ENCODE measurements at regions not wholly inside any gene's neighbourhood (a gene's known extent, or its start where the extent isn't known, plus 50 kb on each side); places are given as distances from the start of the nearest gene placed in this dataset.

GRCh38 chr9:80440724-80441123, 869.0 kb downstream of the TLE4 start:
- no peaks in the 10 kb centered on the region for H3K27me3 ChIP-seq
- no peaks in the 10 kb centered on the region for H3K4me1 ChIP-seq
- no peak for TF ChIP-seq POLR2AphosphoS5 (IDR thresholded peaks at IDR 0.05)
- TF ChIP-seq POLR2A (IDR thresholded peaks at IDR 0.05) = no peak
- TF ChIP-seq EP300 (IDR thresholded peaks at IDR 0.05) = no peak
- TF ChIP-seq CTCF (IDR thresholded peaks at IDR 0.05) = no peak
- DNase-seq (no peak), ATAC-seq (ENCODE audit: low FRiP score in 2 of 2) (no peak)
- H3K27ac ChIP-seq = no peak overlapping the region
- 90 to 91% methylated on average over 7 of the region's 7 CpGs for WGBS, 2 donors
- H3K36me3 ChIP-seq = no peaks in the 10 kb centered on the region
- no peaks in the 10 kb centered on the region for H3K9me3 ChIP-seq
- no peak overlapping the region for H3K4me3 ChIP-seq

DNA sequence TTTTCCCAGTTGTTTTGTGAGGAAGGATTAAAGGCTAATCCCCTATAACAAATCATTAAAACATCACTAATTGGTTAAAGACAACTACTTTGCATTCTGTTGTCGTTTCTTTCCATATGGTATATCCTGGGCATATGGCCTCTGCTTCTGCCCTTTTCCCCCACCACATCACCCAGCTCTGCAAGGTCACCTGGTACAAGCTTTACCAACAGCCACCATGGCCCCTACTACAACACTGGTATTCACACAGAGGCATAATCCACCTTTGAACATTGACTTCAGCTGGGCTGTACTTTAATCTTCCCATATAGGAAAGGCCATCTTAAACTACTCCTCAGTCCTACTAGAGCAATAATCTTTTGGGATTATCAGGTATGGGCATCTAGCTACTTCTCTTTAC, 866.1 kb downstream of the TLE4 start:
- Histone ChIP-seq H3K4me3 (no peak overlapping the region), H3K4me1 (no peaks in the 10 kb centered on the region), H3K9me3 (no peaks in the 10 kb centered on the region), H3K36me3 (no peaks in the 10 kb centered on the region), H3K27me3 (no peaks in the 10 kb centered on the region), H3K27ac (no peak overlapping the region)
- DNase-seq (no peak), ATAC-seq (ENCODE audit: low FRiP score in 2 of 2) (no peak)
- TF ChIP-seq CTCF (IDR thresholded peaks at IDR 0.05) = no peak
- TF ChIP-seq EP300 (IDR thresholded peaks at IDR 0.05) = no peak
- TF ChIP-seq POLR2A (IDR thresholded peaks at IDR 0.05) = no peak
- no peak for TF ChIP-seq POLR2AphosphoS5 (IDR thresholded peaks at IDR 0.05)
- 63 to 67% methylated on average over 1 of the region's 1 CpG for WGBS, 2 donors

DNA sequence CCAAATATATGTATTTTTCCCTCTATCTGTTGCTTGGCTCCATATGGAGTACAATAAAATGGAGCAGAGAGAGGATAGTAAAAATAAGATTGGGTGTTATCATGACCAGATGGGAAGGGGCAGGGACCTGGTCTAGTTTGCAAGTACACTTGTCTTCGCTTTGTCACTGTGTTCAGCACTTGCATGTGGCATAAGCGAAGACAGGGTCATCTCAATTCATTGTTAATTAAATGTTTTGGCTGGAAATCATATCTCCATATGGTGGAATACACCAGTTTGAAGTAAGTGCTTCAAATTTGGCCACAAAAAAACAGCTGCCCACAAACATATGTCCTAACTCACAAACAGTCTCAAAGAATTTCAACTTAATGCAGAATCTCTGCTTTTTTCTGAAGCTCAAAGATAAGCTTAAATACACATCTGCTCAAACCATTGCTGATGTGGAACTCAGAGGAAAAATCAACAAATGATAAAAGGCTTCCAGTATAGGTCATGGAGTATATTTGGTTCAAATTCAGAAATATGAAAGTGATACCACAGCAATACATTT, 865.4 kb downstream of the TLE4 start:
- no peaks in the 10 kb centered on the region for H3K9me3 ChIP-seq
- ATAC-seq (ENCODE audit: low FRiP score in 2 of 2) = no peak
- WGBS, 2 donors = 78 to 84% methylated on average over 2 of the region's 2 CpGs
- TF ChIP-seq EP300 (IDR thresholded peaks at IDR 0.05) (no peak), POLR2AphosphoS5 (IDR thresholded peaks at IDR 0.05) (no peak), POLR2A (IDR thresholded peaks at IDR 0.05) (no peak), CTCF (IDR thresholded peaks at IDR 0.05) (no peak)
- no peak overlapping the region for H3K4me3 ChIP-seq
- no peaks in the 10 kb centered on the region for H3K27me3 ChIP-seq
- no peak for DNase-seq
- H3K36me3 ChIP-seq = no peaks in the 10 kb centered on the region
- H3K27ac ChIP-seq = no peak overlapping the region
- no peaks in the 10 kb centered on the region for H3K4me1 ChIP-seq

DNA sequence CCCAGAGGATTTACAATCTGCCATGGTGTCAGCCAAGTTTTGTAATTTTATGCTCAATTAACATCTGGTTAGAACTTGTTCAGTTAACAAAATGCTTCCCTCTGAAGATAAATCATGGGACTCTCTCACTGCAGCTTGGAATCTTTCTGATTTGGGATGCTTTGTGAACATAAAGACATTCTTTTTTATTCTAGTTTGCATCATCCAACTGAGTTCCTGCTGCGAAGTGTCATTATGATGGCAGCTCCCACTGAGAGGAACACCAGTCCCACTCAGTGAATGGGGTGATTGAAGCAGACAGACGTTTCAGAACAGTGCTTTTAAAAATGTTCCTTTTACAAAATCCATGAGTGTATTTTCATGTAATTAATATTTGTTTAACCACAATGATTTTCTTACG, 863.8 kb downstream of the TLE4 start:
- no peak overlapping the region for H3K27ac ChIP-seq
- TF ChIP-seq CTCF (IDR thresholded peaks at IDR 0.05) (no peak), EP300 (IDR thresholded peaks at IDR 0.05) (no peak), POLR2AphosphoS5 (IDR thresholded peaks at IDR 0.05) (no peak), POLR2A (IDR thresholded peaks at IDR 0.05) (no peak)
- no peaks in the 10 kb centered on the region for H3K9me3 ChIP-seq
- H3K4me1 ChIP-seq = no peaks in the 10 kb centered on the region
- 68 to 72% methylated on average over 3 of the region's 3 CpGs for WGBS, 2 donors
- H3K36me3 ChIP-seq = no peaks in the 10 kb centered on the region
- no peak for DNase-seq
- H3K27me3 ChIP-seq = no peaks in the 10 kb centered on the region
- no peak overlapping the region for H3K4me3 ChIP-seq
- no peak for ATAC-seq (ENCODE audit: low FRiP score in 2 of 2)

DNA sequence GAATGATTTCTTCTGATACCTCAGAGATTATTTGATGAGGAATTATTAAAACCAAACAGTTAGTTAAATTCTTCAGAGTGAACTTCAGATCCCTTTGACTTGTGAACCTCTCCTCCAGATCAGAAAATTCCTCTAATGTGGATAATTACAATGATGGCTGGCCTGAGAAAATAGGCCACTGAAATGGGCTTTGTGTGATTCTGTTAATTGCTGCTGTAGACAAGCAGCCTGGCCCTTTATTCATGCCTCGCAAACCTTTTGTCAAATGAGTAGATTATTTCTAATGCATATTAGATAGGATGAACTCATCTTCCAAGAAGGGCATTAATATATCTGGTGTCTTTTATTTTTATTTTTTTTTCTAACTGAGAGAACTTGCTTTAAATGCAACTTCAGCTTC, 855.2 kb downstream of the TLE4 start:
- Histone ChIP-seq H3K9me3 (no peaks in the 10 kb centered on the region), H3K27me3 (no peaks in the 10 kb centered on the region), H3K4me3 (no peak overlapping the region), H3K4me1 (no peaks in the 10 kb centered on the region), H3K36me3 (no peaks in the 10 kb centered on the region), H3K27ac (no peak overlapping the region)
- ATAC-seq (ENCODE audit: low FRiP score in 2 of 2) (no peak), DNase-seq (no peak)
- 100% methylated on average over 1 of the region's 1 CpG for WGBS, 2 donors
- no peak for TF ChIP-seq EP300 (IDR thresholded peaks at IDR 0.05)
- TF ChIP-seq POLR2AphosphoS5 (IDR thresholded peaks at IDR 0.05) = no peak
- no peak for TF ChIP-seq CTCF (IDR thresholded peaks at IDR 0.05)
- no peak for TF ChIP-seq POLR2A (IDR thresholded peaks at IDR 0.05)

Data from upper lobe of left lung (tissue), 6 donors.